Panc1 (cell line): ENCODE measurements at regions not wholly inside any gene's neighbourhood (a gene's known extent, or its start where the extent isn't known, plus 50 kb on each side); places are given as distances from the start of the nearest gene placed in this dataset.

Experiments
- CTCF ChIP-seq: fragments of 450-650 bp; IDR thresholded peaks from 2 replicates; pipeline ENCODE4 v1.5.1; 2017; ENCODE audit warnings: mild to moderate bottlenecking
- POLR2AphosphoS5 ChIP-seq: IDR thresholded peaks from 2 replicates; pipeline ENCODE4 v1.6.1; 2012; ENCODE audit warnings: mild to moderate bottlenecking, low read depth, low read length, moderate library complexity
- REST ChIP-seq, 2 experiments: IDR thresholded peaks; 2 replicates each; pipeline ENCODE4 v1.6.1; 2011 to 2012; ENCODE audit warnings: low read depth in 2 of 2, control low read depth in 1 of 2, low read length in 1 of 2, mild to moderate bottlenecking in 1 of 2, moderate library complexity in 1 of 2; ENCODE audit not compliant: insufficient read depth in 1 of 2
- SIN3A ChIP-seq: IDR thresholded peaks from 2 replicates; pipeline ENCODE4 v1.6.1; 2012; ENCODE audit warnings: low read depth, mild to moderate bottlenecking, low read length, moderate library complexity, borderline replicate concordance; ENCODE audit not compliant: insufficient read depth
- TCF7L2 ChIP-seq: IDR thresholded peaks from 2 replicates; pipeline ENCODE4 v1.6.1; 2011; ENCODE audit warnings: mild to moderate bottlenecking, low read depth, low read length, inconsistent platforms

DNA sequence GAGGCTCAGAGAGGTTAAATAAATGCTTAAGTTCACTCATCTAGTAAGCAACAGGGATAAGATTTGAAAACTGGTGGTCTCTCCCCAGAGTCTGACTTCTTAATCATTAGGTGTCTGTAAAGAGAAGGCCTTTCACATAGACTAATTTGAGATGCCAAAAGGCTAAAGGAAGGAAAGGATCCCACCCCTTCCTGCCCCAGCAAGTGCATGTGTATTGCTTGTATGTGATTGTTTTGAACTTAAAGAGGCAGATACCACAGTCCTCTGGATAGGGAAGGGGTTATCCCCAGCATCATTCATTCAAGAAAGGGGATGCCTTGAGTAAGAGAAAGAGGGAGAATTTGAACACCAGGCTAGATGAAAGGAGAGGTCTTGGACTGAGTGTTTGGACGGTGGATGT is 192.0 kb downstream of the OGFRL1 start:
- TF ChIP-seq CTCF = no peak
- TF ChIP-seq REST (IDR thresholded peaks at IDR 0.05; ENCODE audit: insufficient read depth in 1 of 2, low read depth in 2 of 2, low read length in 1 of 2) = no peak
- no peak for TF ChIP-seq SIN3A
- TF ChIP-seq POLR2AphosphoS5 = no peak
- no peak for TF ChIP-seq TCF7L2
